HEK293 (cell line): ENCODE measurements at regions not wholly inside any gene's neighbourhood (a gene's known extent, or its start where the extent isn't known, plus 50 kb on each side); places are given as distances from the start of the nearest gene placed in this dataset.

Experiments used
- CTCF ChIA-PET: fragments of 350-600 bp; formaldehyde crosslinking; extraction: SDS; loops from one replicate; lab custom pipeline; 2021; ENCODE audit warnings: antibody characterized with exemption; lab: Yijun Ruan, JAX
- POLR2A ChIA-PET: fragments of 300-600 bp; formaldehyde crosslinking; extraction: SDS; loops from one replicate; lab custom pipeline; 2020; ENCODE audit warnings: antibody characterized with exemption, inconsistent platforms; lab: Yijun Ruan, JAX
- H3K27ac ChIP-seq: fragments of 200-500 bp; sonication (Bioruptor generic); 2 replicates; pipeline ENCODE4 v1.5.1; 2014; ENCODE audit warnings: low read depth, low read length, control low read depth, inconsistent platforms; ENCODE audit errors: extremely low read depth
- H3K36me3 ChIP-seq, 2 experiments: fragments of 200-500 bp in 1 of 2; sonication (Bioruptor generic) in 1 of 2; 1 replicate in 1 of 2; 2 replicates in 1 of 2; pipeline ENCODE4 v1.5.1; 2014 to 2017; ENCODE audit warnings: inconsistent platforms in 2 of 2, low read length in 2 of 2; ENCODE audit not compliant: control insufficient read depth in 2 of 2, insufficient read depth in 1 of 2
- H3K4me1 ChIP-seq: fragments of 200-500 bp; sonication (Bioruptor generic); 2 replicates; pipeline ENCODE4 v1.5.1; 2014; ENCODE audit warnings: mild to moderate bottlenecking, low read length, inconsistent platforms; ENCODE audit not compliant: control insufficient read depth, insufficient read depth
- H3K4me3 ChIP-seq: 2 replicates; pipeline ENCODE4 v1.5.1; 2011; ENCODE audit warnings: low read depth, mild to moderate bottlenecking, control low read depth, low read length, moderate library complexity
- H3K9me3 ChIP-seq: fragments of 200-500 bp; sonication (Bioruptor generic); 2 replicates; pipeline ENCODE4 v1.5.1; 2014; ENCODE audit warnings: low read depth, low read length, inconsistent platforms; ENCODE audit not compliant: control insufficient read depth, insufficient read depth
- GLI4 ChIP-seq: fragments of 450-650 bp; formaldehyde crosslinking; IDR thresholded peaks from 2 replicates; pipeline ENCODE4 v1.5.1; 2016; ENCODE audit warnings: missing biosample characterization, missing genetic modification characterization
- KLF9 ChIP-seq: fragments of 450-650 bp; formaldehyde crosslinking; IDR thresholded peaks from 2 replicates; pipeline ENCODE4 v1.5.1; 2016; ENCODE audit warnings: missing biosample characterization, missing genetic modification characterization, low read depth
- PRDM2 ChIP-seq: fragments of 450-650 bp; formaldehyde crosslinking; IDR thresholded peaks from 2 replicates; pipeline ENCODE4 v1.5.1; 2016; ENCODE audit warnings: missing biosample characterization, missing genetic modification characterization, borderline replicate concordance
- SCRT1 ChIP-seq: fragments of 450-650 bp; formaldehyde crosslinking; IDR thresholded peaks from 2 replicates; pipeline ENCODE4 v1.5.1; 2016; ENCODE audit warnings: missing biosample characterization, missing genetic modification characterization, borderline replicate concordance
- TSHZ1 ChIP-seq: fragments of 450-650 bp; formaldehyde crosslinking; IDR thresholded peaks from 2 replicates; pipeline ENCODE4 v1.5.1; 2016; ENCODE audit warnings: missing biosample characterization, missing genetic modification characterization, borderline replicate concordance
- YY1 ChIP-seq: fragments of 450-650 bp; formaldehyde crosslinking; IDR thresholded peaks from 2 replicates; pipeline ENCODE4 v1.5.1; 2018; ENCODE audit warnings: missing biosample characterization, missing genetic modification characterization
- ZBTB26 ChIP-seq: fragments of 450-650 bp; formaldehyde crosslinking; optimal IDR thresholded peaks from 2 replicates; pipeline ENCODE3; 2016; ENCODE audit warnings: missing biosample characterization, mild to moderate bottlenecking, missing genetic modification characterization
- ZEB2 ChIP-seq: fragments of 450-650 bp; formaldehyde crosslinking; IDR thresholded peaks from 2 replicates; pipeline ENCODE4 v1.5.1; 2016; ENCODE audit warnings: missing biosample characterization, missing genetic modification characterization
- ZFHX2 ChIP-seq: fragments of 450-650 bp; formaldehyde crosslinking; conservative IDR thresholded peaks from 2 replicates; pipeline ENCODE4 v1.5.1; 2016; ENCODE audit warnings: missing biosample characterization, missing genetic modification characterization
- ZNF16 ChIP-seq: fragments of 450-650 bp; formaldehyde crosslinking; IDR thresholded peaks from 2 replicates; pipeline ENCODE4 v1.5.1; 2016; ENCODE audit warnings: low read depth, missing biosample characterization, missing genetic modification characterization
- ZNF202 ChIP-seq: fragments of 450-650 bp; formaldehyde crosslinking; IDR thresholded peaks from 2 replicates; pipeline ENCODE4 v1.5.1; 2016; ENCODE audit warnings: missing biosample characterization, missing genetic modification characterization, borderline replicate concordance
- ZNF292 ChIP-seq: fragments of 450-650 bp; formaldehyde crosslinking; IDR thresholded peaks from 2 replicates; pipeline ENCODE4 v1.5.1; 2016; ENCODE audit warnings: low read depth, missing biosample characterization, missing genetic modification characterization, borderline replicate concordance
- ZNF449 ChIP-seq: fragments of 450-650 bp; formaldehyde crosslinking; IDR thresholded peaks from 2 replicates; pipeline ENCODE4 v1.5.1; 2017; ENCODE audit warnings: missing biosample characterization, mild to moderate bottlenecking, missing genetic modification characterization, moderate library complexity
- ZNF629 ChIP-seq: fragments of 450-650 bp; formaldehyde crosslinking; IDR thresholded peaks from 2 replicates; pipeline ENCODE4 v1.5.1; 2017; ENCODE audit warnings: missing biosample characterization, missing genetic modification characterization
- ZNF645 ChIP-seq: fragments of 450-650 bp; formaldehyde crosslinking; IDR thresholded peaks from 2 replicates; pipeline ENCODE4; 2016; ENCODE audit warnings: missing biosample characterization, missing genetic modification characterization
- ZSCAN16 ChIP-seq: fragments of 450-650 bp; formaldehyde crosslinking; IDR thresholded peaks from 2 replicates; pipeline ENCODE4 v1.5.1; 2016; ENCODE audit warnings: missing biosample characterization, missing genetic modification characterization
- ZSCAN5A ChIP-seq: fragments of 450-650 bp; formaldehyde crosslinking; IDR thresholded peaks from 2 replicates; pipeline ENCODE4 v1.5.1; 2016; ENCODE audit warnings: missing biosample characterization, missing genetic modification characterization

GRCh38 chr19:31947436-31948115 is 397.8 kb upstream of the ZNF507 start (continued):
- no peak for TF ChIP-seq ZNF292
- TF ChIP-seq TSHZ1 (tag by site-specific recombination), result no peak
- TF ChIP-seq GLI4 (tag by site-specific recombination), result no peak

GRCh38 chr19:31952693-31953092 is 392.7 kb upstream of the ZNF507 start:
- CTCF ChIA-PET, result no interaction called here
- H3K27ac ChIP-seq, result no peak overlapping the region
- TF ChIP-seq ZNF629 (tag by site-specific recombination), result no peak
- no peak for TF ChIP-seq ZSCAN5A (tag by site-specific recombination)
- TF ChIP-seq ZFHX2, result no peak
- TF ChIP-seq ZEB2 (tag by site-specific recombination), result no peak
- no peak for TF ChIP-seq ZNF16 (tag by site-specific recombination)
- TF ChIP-seq ZNF645 (tag by site-specific recombination), result no peak
- TF ChIP-seq ZSCAN16, result no peak
- TF ChIP-seq YY1, result no peak
- TF ChIP-seq ZNF202 (tag by site-specific recombination), result no peak
- TF ChIP-seq KLF9 (tag by site-specific recombination), result no peak
- TF ChIP-seq, all 188 proteins: peak for 0

GRCh38 chr19:31955061-31955460 is 390.3 kb upstream of the ZNF507 start:
- CTCF ChIA-PET, result no interaction called here
- peaks cover 2% of the 10 kb centered on the region; the same call in 1 of the 2 replicates for H3K9me3 ChIP-seq
- TF ChIP-seq ZNF292 (no peak), ZNF449 (tag by site-specific recombination) (no peak), SCRT1 (tag by site-specific recombination) (no peak), ZBTB26 (tag by site-specific recombination) (no peak), PRDM2 (tag by site-specific recombination) (no peak)
- TF ChIP-seq, all 188 proteins: peak for 0
- no peaks in the 10 kb centered on the region; a peak in 1 of 3 replicates for H3K36me3 ChIP-seq
- POLR2A ChIA-PET, result no interaction called here
- H3K27ac ChIP-seq, result no peak overlapping the region
- no peaks in the 10 kb centered on the region; the same call in 1 of the 2 replicates for H3K4me1 ChIP-seq
- no peak overlapping the region for H3K4me3 ChIP-seq

More at GRCh38 chr19:31952693-31953092, 392.7 kb upstream of the ZNF507 start:
- H3K4me1 ChIP-seq, result no peaks in the 10 kb centered on the region
- H3K9me3 ChIP-seq, result peaks cover 2% of the 10 kb centered on the region; the same call in 1 of the 2 replicates
- H3K4me3 ChIP-seq, result no peak overlapping the region
- POLR2A ChIA-PET, result no interaction called here
- H3K36me3 ChIP-seq, result no peaks in the 10 kb centered on the region; a peak in 1 of 3 replicates
